SH-SY5Y (cell line): ENCODE measurements at regions not wholly inside any gene's neighbourhood (a gene's known extent, or its start where the extent isn't known, plus 50 kb on each side); places are given as distances from the start of the nearest gene placed in this dataset.

Experiments used
- GATA2 ChIP-seq: IDR thresholded peaks from 2 replicates; pipeline ENCODE4 v1.6.1; 2011; ENCODE audit warnings: mild to moderate bottlenecking, low read depth, low read length
- GATA3 ChIP-seq: IDR thresholded peaks from 2 replicates; pipeline ENCODE4 v1.6.1; 2011; ENCODE audit warnings: low read depth, mild to moderate bottlenecking, low read length, moderate library complexity

GRCh38 chr2:192357217-192357616 lies 162.5 kb upstream of the TMEFF2 start:
- no peak for TF ChIP-seq GATA2
- no peak for TF ChIP-seq GATA3
